Uterus (tissue), 2 donors: ENCODE measurements at regions not wholly inside any gene's neighbourhood (a gene's known extent, or its start where the extent isn't known, plus 50 kb on each side); places are given as distances from the start of the nearest gene placed in this dataset.

Experiments
- POLR2A ChIP-seq, 2 donors: fragments of 450-650 bp; IDR thresholded peaks; one replicate each; pipeline ENCODE4 v1.6.1; 2016; ENCODE audit warnings: antibody characterized with exemption in 2 of 2, mild to moderate bottlenecking in 1 of 2, moderate library complexity in 1 of 2
- TF ChIP-seq, protein P1 (sequence below), 4 experiments: fragments of 200-600 bp in 2 of 4; fragments of 450-650 bp in 2 of 4; sonication (generic) in 2 of 4; IDR thresholded peaks; one replicate each; pipeline ENCODE4 v1.5.1; 2016 to 2019; ENCODE audit warnings: antibody characterized with exemption in 4 of 4, mild to moderate bottlenecking in 2 of 4, moderate library complexity in 1 of 4

DNA sequence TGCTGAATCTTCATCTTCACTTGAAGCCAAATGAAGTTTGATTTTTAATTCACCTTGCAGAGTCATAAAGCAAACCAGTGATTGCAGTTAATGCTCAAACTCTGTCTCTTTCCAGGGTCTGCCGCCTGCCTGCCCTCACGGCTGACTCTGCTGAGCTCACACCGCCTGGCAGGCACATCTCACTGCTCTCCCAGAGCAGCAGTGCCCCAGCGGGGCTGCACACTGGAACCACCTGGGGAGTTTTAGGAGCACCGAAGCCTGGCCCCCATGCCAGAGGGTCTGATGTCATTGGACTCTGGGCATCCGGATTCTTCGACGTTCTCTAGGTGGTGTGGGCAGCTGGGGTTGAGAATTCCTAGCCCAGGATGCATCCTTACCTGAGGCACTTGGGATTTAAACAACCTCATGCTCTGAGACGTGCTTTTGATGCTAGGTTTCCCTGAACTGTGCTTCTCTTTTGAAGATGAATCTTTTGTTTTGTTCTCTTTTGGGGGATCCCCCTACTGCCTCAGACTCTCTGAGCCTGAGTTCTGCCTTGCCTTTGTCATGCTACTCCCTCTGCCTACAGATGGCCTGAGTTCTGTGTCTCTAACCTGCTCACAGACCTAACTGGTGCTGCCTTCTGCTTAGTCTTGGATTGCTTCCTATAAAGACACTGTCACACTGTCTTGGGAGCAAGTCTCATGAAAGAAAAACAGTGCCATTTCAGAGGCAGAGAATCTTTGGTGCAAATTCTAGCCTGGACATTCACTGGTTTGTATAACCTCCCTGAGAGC lies 438.1 kb upstream of the CCL2 start:
- TF ChIP-seq, protein P1, sequence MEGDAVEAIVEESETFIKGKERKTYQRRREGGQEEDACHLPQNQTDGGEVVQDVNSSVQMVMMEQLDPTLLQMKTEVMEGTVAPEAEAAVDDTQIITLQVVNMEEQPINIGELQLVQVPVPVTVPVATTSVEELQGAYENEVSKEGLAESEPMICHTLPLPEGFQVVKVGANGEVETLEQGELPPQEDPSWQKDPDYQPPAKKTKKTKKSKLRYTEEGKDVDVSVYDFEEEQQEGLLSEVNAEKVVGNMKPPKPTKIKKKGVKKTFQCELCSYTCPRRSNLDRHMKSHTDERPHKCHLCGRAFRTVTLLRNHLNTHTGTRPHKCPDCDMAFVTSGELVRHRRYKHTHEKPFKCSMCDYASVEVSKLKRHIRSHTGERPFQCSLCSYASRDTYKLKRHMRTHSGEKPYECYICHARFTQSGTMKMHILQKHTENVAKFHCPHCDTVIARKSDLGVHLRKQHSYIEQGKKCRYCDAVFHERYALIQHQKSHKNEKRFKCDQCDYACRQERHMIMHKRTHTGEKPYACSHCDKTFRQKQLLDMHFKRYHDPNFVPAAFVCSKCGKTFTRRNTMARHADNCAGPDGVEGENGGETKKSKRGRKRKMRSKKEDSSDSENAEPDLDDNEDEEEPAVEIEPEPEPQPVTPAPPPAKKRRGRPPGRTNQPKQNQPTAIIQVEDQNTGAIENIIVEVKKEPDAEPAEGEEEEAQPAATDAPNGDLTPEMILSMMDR (IDR thresholded peaks at IDR 0.05) = no peak
- TF ChIP-seq POLR2A (IDR thresholded peaks at IDR 0.05) = no peak
